Eye (tissue), 1 donor: ENCODE measurements at regions not wholly inside any gene's neighbourhood (a gene's known extent, or its start where the extent isn't known, plus 50 kb on each side); places are given as distances from the start of the nearest gene placed in this dataset.
A peak's percentile ranks its signal among the peaks of the same experiment; 100 is the strongest.

Experiments used
- DNase-seq: peaks from one replicate; pipeline ENCODE4 v3.0.0-alpha.2; 2015

DNA sequence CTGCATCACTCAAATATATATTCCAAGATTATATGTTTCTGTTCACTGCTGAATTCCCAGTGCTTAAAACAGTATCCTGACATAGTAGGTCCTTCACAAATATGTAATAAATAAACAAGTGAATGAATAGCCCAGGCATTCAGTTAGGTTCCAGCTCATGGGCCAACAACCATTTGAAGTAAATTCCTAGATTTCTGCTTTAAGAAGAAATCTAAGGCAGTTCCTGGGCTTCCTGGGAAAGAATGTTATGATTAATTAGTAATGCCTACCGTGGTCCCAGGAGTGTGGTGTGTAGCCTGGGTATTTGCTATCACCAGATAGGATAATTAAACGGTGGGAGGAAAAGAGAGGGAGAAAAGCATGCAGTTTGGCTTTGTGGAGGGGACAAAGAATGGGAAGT, 576.8 kb downstream of the SOX6 start:
- peak; percentile 44 for DNase-seq

DNA sequence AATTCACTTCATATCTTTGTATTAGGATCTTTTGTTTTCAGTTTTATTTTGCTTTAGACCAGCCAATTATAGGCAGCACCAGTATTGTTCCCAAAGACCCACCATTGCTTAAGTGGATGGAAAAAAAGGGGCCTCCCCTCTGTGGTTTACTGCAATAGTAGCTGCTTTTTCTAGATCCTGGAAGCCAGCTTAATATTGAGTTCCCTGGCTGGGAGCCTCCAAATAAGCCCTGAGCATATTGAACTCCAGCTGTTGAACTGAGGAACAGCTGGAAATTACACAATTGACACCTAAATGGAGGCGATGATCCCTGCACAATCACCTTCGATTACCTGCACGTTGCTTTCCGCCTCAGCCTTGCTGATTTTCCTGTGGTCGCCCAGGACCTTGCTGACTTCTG, 576.0 kb downstream of the SOX6 start:
- no peak for DNase-seq

DNA sequence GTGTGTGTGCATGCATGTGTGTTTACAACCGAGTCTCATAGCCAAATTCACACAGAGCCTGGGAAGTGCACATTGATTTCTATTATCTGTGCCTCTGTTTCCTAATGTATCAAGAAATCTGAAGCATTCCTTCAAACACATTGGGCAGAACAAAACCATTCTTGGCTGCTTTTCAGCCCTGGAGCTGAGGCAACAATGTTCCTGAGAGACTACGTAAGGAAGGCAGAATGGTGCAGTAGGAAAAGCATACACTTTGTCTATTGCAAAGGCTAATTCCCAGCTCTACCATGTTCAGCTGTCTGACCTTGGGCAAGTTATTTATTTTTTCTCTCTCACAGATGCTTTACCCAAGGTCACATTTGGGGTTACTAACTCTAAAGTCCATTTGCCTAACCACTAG, 575.5 kb downstream of the SOX6 start:
- DNase-seq: no peak

DNA sequence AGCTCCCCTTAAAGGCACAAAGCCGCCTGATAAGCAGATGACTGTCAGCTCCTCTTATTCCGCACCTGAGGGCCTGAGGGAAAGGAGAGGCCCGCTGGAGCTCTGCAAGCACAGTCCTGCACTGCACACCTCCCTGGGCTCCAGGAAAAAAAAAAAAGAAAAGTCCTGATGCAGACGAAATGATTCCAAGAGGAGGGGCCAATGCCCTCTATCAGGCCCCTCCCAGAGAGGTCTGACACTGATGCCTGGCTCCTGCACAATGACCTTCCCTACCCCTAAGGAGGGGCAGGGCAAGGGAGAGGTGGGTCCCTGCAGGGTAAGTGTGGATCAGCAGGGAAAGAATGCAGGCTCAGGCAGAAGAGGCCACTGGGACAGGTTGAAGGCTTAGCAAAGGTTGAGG, 572.7 kb downstream of the SOX6 start:
- no peak for DNase-seq

DNA sequence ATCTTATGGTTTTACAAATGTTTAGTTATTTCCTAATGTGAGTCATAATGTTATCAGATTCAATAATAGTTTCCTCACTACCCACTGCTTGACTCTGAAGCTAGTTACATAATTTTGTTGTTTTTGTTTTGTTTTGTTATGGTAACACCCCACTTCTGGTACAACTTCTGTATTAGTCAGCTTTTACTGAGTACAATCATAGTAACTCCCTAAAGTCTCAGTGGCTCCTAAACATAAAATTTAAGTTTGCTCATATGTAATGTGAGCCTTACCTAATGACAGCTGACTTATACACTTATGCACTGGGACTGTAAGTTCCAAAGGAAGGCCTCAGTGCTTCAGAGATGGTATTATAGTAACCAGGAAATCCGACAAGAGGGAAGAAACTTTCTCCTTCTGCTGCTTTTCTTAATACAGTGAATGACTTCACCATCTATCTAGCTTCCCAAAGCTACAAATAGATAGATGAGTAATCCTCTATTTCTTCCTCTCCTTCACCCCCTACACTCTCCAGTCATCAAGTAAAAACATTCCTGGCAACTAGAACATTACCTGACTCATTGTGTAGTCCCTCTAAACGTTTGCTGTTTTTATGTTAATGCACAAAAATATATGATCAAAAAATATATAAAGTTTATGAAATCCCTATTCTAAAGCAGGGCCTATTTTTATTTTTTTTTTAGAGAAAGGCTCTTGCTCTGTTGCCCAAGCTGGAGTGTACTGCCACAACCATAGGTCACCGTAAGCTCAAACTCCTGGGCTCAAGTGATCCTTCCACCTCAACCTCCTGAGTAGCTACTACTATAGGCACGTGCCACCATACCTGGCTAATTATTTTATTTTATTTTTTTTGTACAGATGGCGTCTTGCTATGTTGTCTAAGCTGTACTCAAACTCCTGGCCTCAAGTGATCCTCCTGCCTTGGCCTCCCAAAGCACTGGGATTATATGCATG, 563.0 kb downstream of the SOX6 start:
- DNase-seq: no peak

DNA sequence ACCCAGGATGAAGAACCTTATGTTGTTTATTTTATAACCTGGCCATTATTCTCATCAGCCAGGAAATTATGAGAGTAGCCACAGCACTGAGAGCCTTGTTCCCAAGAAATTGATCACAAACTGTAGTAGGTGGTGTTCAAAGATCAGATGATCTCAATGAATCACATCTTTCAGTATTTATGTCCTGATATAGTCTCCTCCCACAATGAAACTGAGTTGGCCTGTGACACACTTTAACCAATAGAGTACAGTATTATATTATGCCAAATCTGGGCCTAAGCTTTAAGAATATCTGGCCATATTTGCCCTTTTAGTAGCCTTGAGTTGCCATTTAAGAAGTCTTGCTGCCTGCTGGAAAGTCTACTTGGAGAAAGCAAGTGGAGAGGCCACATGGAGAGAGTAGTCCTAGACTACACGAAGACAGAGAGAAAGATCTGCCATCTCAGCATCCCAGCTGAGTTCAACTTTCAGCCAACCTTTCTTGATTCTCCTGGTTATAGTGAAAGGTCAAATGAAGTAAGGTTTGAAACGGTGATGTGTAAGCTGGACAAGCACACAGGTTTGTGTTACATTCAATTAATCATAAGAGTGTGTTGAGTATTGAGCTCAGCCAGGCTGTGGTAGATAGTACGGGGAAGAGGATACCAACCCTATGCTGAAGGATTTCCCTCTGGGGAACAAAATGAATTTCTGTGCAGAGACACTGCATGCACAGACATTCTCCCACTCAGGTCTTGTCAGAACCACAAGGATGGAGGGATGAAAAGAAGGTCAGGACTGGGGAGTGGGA, 561.8 kb downstream of the SOX6 start:
- no peak for DNase-seq

DNA sequence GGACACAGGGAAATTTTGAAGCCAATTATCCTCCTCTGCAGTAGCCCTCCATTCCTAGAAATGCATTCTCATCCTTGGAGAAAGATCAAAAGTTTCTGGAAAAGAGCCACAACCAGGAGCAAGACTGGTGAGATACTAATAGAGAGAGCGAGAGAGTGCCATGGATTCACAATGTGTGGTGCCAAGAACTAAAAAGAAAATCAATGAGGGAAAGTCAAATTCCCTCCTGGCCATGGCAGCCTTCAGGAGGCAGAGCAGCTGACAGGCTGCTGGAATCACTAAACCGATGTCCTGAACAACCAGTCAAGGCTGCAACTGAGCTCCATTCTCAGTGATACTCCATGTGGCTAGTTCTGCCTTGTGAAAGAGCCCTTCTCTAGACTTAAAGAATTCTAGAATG, 561.0 kb downstream of the SOX6 start:
- no peak for DNase-seq

DNA sequence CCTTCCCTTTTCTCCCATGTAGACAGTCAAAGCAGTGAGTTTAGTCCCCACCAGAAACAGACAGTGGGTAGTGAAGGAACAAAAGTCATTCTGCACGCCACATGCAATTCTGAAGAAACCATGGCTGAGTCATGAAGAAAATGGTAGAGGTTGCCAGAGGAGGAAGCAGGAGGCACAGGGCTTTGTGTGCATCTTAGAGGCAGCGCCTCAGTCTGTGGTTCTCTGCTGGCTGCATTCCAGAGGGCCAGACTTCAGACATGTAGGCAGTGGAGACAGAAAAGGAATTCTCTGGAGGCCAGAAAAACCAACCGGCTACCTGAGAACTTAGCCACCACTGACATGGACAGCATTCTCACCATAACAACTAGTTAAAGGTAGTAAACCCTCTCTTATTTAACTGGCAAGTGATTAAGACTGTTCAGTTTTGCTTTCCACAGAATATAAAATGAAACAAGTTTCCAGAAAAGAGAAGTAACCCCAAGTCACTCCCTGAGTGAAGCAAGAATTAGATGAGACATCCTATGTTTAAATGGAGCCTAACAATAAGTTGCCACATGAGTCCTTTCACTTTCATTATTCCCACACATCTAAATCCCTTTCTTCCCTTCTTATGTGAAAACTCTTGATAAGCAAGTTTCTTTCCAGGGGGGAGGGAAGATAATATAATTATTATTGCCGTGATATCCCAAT, 556.1 kb downstream of the SOX6 start:
- DNase-seq: no peak

DNA sequence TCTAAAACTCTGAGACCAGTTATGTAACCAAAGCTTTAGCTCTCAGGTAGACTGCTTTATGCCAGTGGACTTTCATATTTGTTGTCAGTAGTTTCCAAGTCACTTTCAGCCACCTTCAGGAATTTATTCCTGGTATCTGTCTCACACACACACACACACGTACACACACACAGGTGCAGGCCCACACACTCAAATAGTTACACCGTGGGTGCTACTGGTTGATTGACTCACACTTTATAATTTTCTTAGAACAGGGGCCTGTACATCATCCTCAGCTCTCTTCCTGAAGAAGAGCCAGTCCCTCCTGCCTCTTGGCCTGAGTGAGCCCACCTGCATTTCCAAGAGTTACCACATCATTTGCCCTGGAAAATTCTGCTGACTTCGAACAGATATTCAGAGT, 555.2 kb downstream of the SOX6 start:
- no peak for DNase-seq

DNA sequence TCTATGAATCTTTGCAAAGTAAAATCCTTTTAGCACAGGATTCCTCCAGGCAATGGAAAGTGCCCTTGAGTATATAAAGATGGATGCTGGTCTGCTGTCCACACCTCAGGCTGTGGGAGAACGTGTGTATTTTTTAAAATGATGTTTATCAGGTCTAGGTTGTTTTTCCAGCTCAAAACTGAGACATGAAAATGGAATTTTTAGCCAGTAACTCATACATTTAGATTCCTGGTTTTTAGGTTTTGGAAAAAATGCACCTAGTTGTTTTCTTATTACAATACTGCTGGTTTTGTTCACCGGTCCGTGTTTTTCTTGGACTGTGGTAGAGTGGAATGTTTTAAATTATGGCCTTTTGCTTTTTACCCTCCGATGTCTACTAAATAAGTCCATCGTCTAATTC, 554.7 kb downstream of the SOX6 start:
- DNase-seq: no peak

DNA sequence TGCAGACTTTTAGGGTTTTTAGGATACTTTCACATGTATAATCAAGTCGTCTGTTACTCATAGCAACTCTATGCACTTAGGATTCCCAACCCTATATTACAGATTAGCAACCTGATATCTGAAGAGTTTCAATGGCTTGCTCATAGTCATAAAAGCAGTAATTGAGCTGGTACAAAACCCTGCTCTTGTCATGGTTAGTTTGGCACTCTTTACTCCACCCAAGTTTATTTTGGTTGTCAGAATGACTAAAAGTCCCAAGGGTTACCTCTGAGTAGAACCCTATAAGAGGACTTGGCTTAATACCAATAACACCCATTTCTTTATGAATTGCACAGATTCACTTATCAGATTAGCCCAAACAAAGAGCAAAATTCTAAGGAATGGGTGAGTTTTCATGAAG, 550.6 kb downstream of the SOX6 start:
- DNase-seq: no peak

DNA sequence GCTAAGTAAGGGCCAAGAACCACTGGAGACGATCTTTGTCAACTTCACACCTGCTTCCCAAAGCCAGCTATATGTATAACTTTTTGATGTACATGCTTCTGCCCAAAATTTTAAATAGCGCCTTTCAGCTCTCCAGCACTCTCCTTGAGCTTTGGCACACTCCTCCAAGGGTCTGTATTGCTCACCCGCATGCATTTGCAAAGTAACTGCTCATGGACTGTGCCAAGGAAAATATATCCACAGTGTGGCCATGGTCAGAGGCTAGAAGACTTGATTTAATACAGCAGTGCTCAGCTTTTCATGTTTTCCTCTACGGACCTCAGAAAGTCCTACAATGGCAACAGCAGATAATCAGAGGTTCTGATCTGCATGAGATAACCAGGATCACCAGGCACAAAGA, 550.1 kb downstream of the SOX6 start:
- no peak for DNase-seq

DNA sequence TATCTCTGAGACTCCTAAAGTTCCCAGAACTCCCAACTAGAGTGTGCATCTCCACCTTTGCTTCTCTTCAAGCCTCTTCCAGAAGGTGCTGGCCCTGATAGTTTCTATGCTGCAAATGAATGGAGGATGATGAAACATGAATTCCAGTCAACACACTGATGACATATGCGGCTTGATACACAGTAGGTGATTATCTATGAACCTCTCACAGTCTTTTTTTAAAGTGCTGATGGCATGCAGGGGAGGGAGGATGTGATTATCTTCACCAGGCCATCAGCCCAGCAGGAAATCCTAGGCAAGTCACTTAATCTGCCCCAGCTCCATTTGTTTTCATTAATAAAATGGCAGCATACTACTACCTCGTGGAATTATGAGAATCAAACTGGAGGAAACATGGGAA, 548.5 kb downstream of the SOX6 start:
- no peak for DNase-seq

DNA sequence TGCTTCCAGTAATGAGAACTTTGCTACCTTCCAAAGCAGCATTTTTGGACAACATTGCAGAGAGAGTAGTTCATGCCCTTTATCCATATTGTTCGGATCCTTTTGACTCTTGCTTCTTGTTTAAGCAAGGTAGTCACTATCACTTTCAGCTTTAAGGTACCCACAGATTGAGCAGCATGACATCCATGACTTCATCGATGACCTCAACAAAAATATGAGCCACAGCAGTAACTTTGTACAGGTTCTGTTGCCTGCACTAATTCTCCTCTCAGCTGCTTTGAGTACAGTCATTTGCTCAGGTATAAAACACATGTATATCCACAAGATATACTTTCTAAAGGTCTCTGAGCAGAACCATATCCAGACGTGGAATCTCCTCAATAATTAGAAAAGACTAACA, 546.3 kb downstream of the SOX6 start:
- DNase-seq: no peak

DNA sequence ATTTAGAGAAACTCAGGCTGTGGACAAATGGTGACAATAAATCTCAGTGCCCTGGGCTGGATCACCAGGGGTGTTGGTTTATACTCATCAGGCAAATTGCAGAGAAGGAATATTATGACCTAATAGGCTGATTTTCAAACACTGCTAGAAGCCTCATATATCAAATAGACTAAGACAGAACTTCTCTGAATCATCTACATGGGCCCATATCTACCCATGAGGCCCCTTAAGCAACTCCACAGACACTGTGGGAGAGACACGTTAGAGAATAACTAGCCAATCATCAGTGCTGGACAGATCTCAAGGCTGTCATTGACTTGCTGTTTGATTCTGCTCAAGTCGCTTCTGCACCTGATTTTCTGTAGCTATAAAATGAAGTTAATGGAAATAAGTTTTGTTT, 545.8 kb downstream of the SOX6 start:
- no peak for DNase-seq

DNA sequence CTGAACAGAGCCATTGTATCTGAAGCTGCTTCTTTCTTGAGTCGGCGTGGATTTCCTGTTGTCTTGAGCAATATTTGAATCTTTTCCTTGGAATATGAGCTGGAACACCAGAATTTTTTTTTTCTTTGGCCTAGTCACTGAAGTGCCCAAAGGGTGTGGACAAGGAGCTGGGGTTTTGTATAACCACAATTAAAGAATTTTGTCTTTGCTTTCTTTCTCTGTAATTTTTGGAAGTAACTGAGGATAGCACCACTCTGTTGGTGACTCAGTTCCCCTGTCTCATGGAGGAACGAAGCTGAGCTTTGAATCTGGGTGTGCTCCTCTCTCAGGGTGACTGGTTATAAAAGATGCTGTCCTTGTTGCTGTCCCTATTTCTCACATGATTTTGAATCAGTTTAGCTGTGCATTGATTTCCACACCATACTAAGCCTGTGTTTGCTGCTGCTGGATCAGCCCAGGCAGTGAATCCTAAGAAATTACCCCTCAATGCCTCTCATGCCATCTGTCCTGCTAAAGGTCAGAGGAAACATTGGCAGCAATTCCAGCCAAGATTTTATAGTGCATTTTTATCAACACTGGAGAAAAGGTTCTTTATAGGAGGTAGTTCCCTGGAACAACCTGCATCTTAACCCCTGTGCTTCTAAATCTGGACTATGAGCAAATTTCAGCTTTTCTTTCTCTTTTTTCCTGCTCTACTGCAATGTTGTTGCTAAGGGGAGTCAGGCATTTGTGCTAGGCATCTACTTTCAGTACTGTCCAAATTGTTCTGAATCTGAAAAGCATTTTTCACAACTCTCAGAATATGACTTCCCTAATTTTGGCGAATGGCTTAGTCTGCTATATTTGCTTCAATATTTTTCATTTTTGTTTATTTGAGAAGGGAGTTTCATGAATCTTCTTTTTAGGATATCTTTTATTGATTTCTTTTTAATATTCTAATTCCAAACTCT, 540.8 kb downstream of the SOX6 start:
- no peak for DNase-seq

DNA sequence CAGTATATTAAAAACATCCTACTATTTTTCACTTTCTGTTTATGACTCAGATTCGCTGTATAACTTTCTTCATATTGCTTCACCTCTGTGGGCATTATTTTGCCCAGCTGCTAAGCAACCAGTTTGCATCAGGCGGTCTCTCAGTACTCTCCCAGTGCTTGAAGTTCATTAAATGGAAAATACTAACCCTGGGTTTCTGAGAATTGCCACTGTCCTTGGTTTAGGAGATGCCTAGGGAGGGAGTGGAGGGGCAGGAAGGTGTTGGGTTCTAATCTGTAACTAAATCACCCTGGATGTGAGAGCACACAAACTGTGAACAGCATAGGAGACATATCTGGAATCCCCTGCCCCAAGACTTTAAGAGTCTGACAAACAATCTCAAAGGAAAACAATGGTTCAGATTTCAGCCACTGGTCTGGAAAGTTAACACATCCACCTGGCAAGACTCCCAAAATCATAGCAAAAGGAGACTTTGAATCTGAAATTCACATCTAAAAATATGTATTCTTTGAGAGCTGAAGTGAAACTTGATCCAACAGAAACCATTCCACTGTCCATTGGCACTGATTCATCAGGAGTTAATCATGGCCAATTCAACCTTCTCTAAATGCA, 540.0 kb downstream of the SOX6 start:
- DNase-seq: peak; percentile 41

DNA sequence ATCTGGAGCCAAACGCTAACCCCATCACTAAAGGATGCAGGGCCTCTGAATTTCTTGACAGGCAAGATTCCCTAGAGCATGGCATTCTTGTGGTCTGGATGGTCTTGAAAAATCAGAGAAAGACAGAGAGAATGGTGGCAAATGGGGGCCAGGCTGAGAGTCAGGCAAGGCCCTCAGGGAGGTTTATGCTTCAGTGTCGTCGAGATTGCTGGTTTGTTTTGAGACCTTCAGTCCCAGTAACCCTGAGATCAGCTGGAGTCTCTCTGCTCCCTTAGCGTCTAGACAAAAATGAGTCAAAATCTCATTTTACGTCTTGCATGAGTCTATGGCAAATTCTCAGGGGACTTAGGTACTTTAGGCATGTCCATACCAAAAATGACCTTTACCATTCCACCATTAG, 539.3 kb downstream of the SOX6 start:
- no peak for DNase-seq

DNA sequence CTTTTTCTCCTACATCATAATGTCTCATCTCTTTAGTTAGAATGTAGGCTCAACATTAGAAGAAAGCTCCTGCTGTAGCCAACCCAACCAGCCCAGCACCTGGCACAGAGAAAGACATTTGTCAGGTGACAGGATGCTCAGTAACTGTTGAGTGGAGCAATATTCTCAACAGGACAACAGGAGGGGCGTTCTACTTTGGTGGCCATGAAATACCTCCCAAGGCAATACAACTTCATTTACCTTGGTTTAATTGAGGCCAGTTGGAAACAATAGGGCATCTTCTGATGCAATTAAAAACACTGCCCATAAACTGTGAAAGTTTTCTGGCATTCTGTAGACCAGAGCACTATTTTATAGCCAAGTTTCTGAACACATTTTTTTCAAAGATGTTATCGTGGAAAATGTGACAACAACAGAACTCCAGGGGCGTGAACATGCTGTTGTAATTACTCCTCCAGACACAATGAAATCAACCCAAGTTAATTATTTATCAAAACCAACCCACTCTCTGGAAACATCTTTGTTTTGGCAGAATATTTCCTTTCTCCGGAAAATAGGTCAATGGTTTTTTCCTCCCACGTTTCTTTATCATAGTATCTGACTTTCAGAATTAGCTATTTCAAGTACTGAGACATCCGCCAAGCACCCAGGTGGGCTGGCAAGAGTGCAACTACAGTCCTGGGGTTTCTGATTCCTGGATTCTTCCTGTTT, 538.1 kb downstream of the SOX6 start:
- DNase-seq: no peak

DNA sequence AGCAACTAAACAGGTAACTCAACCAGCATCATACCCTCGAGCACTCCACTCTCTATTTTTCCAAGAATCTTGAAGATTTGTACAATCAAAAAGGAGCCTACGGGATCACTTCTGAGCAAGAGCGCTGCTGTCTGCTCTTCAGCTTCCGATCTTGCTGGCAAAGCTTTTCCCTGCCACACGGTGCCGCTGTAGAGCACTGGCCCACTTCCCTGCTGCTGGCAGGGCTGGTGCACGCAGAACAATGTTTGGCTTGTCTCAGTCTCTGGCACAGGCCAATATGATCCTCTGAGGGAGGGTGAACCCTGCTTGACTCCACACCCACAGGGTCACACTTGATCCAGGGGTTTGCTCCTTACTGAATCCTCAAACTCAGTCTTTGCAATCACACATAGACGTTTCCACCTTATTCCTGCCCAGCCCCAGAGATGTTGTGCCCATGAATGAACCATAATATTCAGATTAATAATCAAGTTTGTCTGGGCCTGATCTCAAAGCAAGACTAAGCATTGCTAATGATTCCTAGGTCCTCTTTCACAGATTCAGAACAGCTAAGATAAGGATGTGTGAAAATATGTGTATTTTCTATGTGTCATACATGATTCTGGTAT, 536.6 kb downstream of the SOX6 start:
- DNase-seq: peak; percentile 73

DNA sequence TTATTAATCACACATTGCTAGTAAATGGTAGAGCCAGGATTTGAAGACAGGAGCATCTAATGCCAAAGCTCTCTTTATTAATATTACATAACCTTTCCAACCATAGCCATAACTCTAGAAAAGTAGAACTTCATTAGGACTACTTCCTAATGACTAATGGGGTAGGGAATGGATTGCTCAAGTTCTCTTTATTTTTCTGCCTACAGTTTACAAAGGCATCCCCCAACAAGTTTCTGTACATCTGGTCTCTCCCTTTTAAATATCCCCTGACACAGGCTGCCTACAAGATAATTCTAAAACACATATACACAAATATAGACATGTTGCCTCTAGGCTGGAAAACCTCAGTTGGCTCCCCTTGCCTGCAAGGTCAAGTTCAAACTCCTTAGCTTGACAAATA, 534.9 kb downstream of the SOX6 start:
- no peak for DNase-seq
